Body of pancreas (tissue), 4 donors: ENCODE measurements at regions not wholly inside any gene's neighbourhood (a gene's known extent, or its start where the extent isn't known, plus 50 kb on each side); places are given as distances from the start of the nearest gene placed in this dataset.

Source experiments
- ATAC-seq: fragments of 150-250 bp; one replicate; pipeline ENCODE4 v1.9.1; 2016
- DNase-seq, 4 donors: peaks; one replicate each; pipeline ENCODE4 v3.0.0-alpha.2; 2019
- H3K27ac ChIP-seq, 4 donors: fragments of 200-600 bp; sonication (generic); 1 replicate in 3 of 4; 2 replicates in 1 of 4; pipeline versions ENCODE4 v1.5.1 to v1.6.1; 2016 to 2019; ENCODE audit warnings: mild to moderate bottlenecking in 1 of 4, mixed read lengths in 1 of 4, moderate library complexity in 1 of 4
- H3K27me3 ChIP-seq, 2 donors: fragments of 200-600 bp; sonication (generic); one replicate each; pipeline ENCODE4 v1.6.0; 2016; ENCODE audit warnings: mild to moderate bottlenecking in 1 of 2
- H3K36me3 ChIP-seq, 2 donors: fragments of 200-600 bp; sonication (generic); replicated peaks in 1 of 2; 2 replicates each; pipeline ENCODE4 v1.5.1; 2016; ENCODE audit warnings: low read depth in 2 of 2; ENCODE audit not compliant: insufficient read depth in 1 of 2
- H3K4me1 ChIP-seq: fragments of 200-600 bp; sonication (generic); one replicate; pipeline ENCODE4 v1.6.0; 2016
- H3K4me3 ChIP-seq, 2 donors: fragments of 200-600 bp; sonication (generic); 1 replicate in 1 of 2; 2 replicates in 1 of 2; pipeline ENCODE4 v1.5.1; 2016 to 2019
- H3K9me3 ChIP-seq, 3 donors: fragments of 200-600 bp; sonication (generic); 1 replicate in 2 of 3; 2 replicates in 1 of 3; pipeline ENCODE4 v1.5.1; 2016
- POLR2A ChIP-seq, 3 donors: fragments of 450-650 bp; IDR thresholded peaks; one replicate each; pipeline ENCODE4 v1.6.1; 2016; ENCODE audit warnings: antibody characterized with exemption in 3 of 3, mild to moderate bottlenecking in 2 of 3
- WGBS, 2 donors: methylation state at CpG; one replicate each; pipeline ENCODE4 v1.1.5; 2017; 5-methylcytosine and 5-hydroxymethylcytosine counted together
- intact Hi-C: fragments of 100-400 bp; cut with DNase I; formaldehyde crosslinking; loops from one replicate; pipeline ENCODE4 v1.15.1; 2023
- TF ChIP-seq, protein P1 (sequence below), 7 experiments: fragments of 450-650 bp in 4 of 7; fragments of 200-600 bp in 3 of 7; sonication (generic) in 3 of 7; IDR thresholded peaks; one replicate each; pipeline ENCODE4 v1.5.1; 2016 to 2019; ENCODE audit warnings: antibody characterized with exemption in 7 of 7

DNA sequence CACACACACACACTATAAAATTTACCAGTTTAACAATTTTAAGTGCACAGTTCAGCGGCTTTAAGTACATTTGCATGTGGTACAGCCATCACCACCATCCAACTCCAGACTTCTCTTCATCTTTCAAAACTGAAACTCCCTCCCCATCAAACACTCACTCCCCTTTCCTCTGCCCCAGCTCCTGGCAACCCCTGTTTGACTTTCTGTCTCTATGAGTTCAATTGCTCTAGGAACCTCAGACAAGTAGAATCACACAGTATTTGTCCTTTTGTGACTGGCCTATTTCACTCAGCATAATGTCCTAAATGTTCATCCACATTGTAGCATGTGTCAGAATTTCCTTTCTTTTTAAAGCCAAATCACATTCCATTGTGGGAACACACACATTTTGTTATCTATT is 302.8 kb upstream of the FOXQ1 start:
- H3K27ac ChIP-seq, result no peak overlapping the region
- ATAC-seq (no peak), DNase-seq (no peak)
- intact Hi-C loops, result no loop called here
- no peak for TF ChIP-seq POLR2A (IDR thresholded peaks at IDR 0.05)
- TF ChIP-seq, protein P1, sequence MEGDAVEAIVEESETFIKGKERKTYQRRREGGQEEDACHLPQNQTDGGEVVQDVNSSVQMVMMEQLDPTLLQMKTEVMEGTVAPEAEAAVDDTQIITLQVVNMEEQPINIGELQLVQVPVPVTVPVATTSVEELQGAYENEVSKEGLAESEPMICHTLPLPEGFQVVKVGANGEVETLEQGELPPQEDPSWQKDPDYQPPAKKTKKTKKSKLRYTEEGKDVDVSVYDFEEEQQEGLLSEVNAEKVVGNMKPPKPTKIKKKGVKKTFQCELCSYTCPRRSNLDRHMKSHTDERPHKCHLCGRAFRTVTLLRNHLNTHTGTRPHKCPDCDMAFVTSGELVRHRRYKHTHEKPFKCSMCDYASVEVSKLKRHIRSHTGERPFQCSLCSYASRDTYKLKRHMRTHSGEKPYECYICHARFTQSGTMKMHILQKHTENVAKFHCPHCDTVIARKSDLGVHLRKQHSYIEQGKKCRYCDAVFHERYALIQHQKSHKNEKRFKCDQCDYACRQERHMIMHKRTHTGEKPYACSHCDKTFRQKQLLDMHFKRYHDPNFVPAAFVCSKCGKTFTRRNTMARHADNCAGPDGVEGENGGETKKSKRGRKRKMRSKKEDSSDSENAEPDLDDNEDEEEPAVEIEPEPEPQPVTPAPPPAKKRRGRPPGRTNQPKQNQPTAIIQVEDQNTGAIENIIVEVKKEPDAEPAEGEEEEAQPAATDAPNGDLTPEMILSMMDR (IDR thresholded peaks at IDR 0.05), result no peak
- H3K4me1 ChIP-seq, result peaks cover 7% of the 10 kb centered on the region
- no peak overlapping the region for H3K4me3 ChIP-seq
- H3K27me3 ChIP-seq, result no peaks in the 10 kb centered on the region
- 95 to 100% methylated on average over 1 of the region's 1 CpG for WGBS, 2 donors
- no peaks in the 10 kb centered on the region for H3K36me3 ChIP-seq
- no peaks in the 10 kb centered on the region for H3K9me3 ChIP-seq

DNA sequence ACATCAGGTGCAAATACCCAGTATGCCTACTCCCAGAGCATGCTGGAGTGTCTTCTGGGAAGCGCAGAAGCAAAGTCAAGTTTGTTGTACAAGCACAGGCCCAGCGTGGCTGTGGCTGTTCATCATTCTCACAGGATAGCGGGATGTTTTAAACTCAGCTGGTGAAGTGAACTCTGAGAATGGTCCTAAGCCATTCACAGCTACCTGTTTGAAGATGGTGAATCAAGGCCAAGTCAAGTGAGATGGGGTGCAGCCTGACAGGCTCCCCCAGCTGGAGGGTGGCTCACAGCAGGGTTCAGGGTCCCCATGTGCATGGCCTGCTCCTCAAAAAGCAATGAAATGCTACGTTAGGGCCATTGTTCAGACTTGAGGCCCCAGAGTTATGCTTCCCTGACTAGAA is 304.7 kb upstream of the FOXQ1 start:
- DNase-seq (no peak), ATAC-seq (no peak)
- TF ChIP-seq POLR2A (IDR thresholded peaks at IDR 0.05), result no peak
- TF ChIP-seq, protein P1 (IDR thresholded peaks at IDR 0.05), result no peak
- intact Hi-C loops, result no loop called here
- Histone ChIP-seq H3K9me3 (no peaks in the 10 kb centered on the region), H3K4me3 (no peak overlapping the region), H3K36me3 (no peaks in the 10 kb centered on the region), H3K4me1 (peaks cover 7% of the 10 kb centered on the region), H3K27me3 (no peaks in the 10 kb centered on the region), H3K27ac (no peak overlapping the region)
- 88 to 95% methylated on average over 4 of the region's 4 CpGs for WGBS, 2 donors

DNA sequence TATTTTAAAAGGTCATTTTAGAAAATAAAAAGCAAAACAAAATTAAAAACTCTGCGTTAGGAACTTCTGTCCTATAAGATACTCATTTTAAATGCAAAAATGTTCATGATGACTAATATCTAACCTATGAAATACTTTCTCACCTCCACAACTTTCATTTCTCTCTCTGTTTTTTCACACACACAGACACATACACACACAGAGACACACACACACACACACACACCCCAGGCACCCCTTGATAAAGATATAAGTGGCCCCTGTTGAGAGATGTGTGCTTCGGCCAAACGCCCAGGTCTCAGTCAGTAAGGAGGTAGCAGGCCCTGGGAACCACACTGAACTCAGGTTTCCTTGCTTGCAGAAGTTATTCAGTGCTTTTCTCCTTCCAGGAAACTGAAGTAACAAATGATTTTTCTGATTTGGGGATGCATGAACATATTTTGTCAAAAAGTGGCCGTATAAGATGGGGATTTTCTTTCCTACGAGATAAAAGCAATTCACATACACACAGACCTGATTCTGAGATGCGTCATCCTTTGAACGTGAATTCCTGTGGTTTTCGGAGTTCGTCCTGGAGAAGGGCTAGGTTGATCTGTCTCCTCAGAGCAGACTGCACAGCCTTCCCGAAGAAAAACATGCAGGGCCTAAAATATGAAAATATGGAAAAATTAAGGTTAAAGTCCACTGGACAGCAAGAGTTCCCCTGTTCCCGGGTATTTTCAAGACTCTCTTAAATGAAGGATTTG is 306.8 kb upstream of the FOXQ1 start:
- H3K27me3 ChIP-seq, result no peaks in the 10 kb centered on the region
- ATAC-seq, result no peak
- no peak for DNase-seq
- WGBS, 2 donors, result 88 to 90% methylated on average over 11 of the region's 11 CpGs
- no peak overlapping the region for H3K4me3 ChIP-seq
- H3K36me3 ChIP-seq, result no peaks in the 10 kb centered on the region
- peaks cover 7% of the 10 kb centered on the region for H3K4me1 ChIP-seq
- intact Hi-C loops, result no loop called here
- no peak overlapping the region for H3K27ac ChIP-seq
- TF ChIP-seq POLR2A (IDR thresholded peaks at IDR 0.05), result no peak
- TF ChIP-seq, protein P1 (IDR thresholded peaks at IDR 0.05), result no peak
- H3K9me3 ChIP-seq, result no peaks in the 10 kb centered on the region

DNA sequence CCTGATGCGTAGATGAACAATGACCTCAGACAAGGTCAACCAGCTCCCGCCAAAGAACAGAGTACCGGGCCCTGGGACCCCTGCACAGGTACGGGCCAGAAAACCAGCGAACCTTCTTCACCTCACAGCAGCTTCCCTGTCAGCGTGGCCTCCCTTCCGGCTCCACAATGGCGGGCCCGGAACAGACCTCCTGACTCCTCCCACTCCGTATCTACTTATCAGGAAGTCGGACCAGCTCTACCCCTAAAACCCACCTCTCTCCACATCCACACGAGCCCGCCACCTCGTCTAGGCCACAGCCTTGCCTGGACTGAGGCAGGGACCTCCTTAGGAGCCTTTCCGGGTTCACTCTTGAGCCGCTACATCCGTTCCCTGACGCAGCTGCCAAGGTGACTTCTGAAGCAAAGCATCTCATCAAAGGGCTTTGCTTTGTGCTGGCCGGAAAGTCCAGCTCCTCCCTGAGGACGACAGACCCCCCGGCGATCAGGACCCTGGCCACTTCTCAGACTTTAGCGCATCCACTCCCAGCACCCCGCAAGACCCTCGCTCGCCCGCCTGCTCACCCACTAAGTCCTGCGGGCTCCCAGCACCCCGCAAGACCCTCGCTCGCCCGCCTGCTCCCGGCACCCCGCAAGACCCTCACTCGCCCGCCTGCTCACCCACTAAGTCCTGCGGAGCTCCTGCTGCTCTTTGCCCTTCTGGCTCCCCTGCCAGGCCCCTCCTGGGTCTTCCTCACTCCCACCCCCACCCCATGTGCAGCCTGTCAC is 308.3 kb upstream of the FOXQ1 start:
- TF ChIP-seq, protein P1 (IDR thresholded peaks at IDR 0.05), result no peak
- TF ChIP-seq POLR2A (IDR thresholded peaks at IDR 0.05), result no peak
- no peaks in the 10 kb centered on the region for H3K27me3 ChIP-seq
- H3K27ac ChIP-seq, result no peak overlapping the region
- ATAC-seq (no peak), DNase-seq (no peak)
- no peaks in the 10 kb centered on the region for H3K4me1 ChIP-seq
- intact Hi-C loops, result no loop called here
- WGBS, 2 donors, result 92 to 93% methylated on average over 37 of the region's 37 CpGs
- no peaks in the 10 kb centered on the region for H3K36me3 ChIP-seq
- no peaks in the 10 kb centered on the region for H3K9me3 ChIP-seq
- no peak overlapping the region for H3K4me3 ChIP-seq
